Gastrocnemius medialis (tissue), 4 donors: ENCODE measurements at regions not wholly inside any gene's neighbourhood (a gene's known extent, or its start where the extent isn't known, plus 50 kb on each side); places are given as distances from the start of the nearest gene placed in this dataset.

ENCODE experiments used
- CTCF ChIP-seq, 5 experiments: fragments of 450-650 bp in 3 of 5; fragments of 200-600 bp in 2 of 5; sonication (generic) in 2 of 5; IDR thresholded peaks in 4 of 5; conservative IDR thresholded peaks in 1 of 5; 1 replicate in 4 of 5; 2 replicates in 1 of 5; pipeline ENCODE4 v1.5.1; 2016 to 2019; ENCODE audit warnings: antibody characterized with exemption in 5 of 5, mild to moderate bottlenecking in 3 of 5, moderate library complexity in 3 of 5
- POLR2A ChIP-seq, 2 donors: fragments of 450-650 bp; IDR thresholded peaks; one replicate each; pipeline ENCODE4 v1.6.1; 2017; ENCODE audit warnings: antibody characterized with exemption in 2 of 2, mild to moderate bottlenecking in 2 of 2, moderate library complexity in 2 of 2

- no peak for TF ChIP-seq CTCF (IDR thresholded peaks at IDR 0.05 in 4 of 5, conservative IDR thresholded peaks at IDR 0.05 in 1 of 5)
- no peak for TF ChIP-seq POLR2A (IDR thresholded peaks at IDR 0.05)
These were observed 238.4 kb downstream of the TUBA3C start for GRCh38 chr13:18943273-18943672.
